Endothelial cell of umbilical vein (primary cell): ENCODE measurements at regions not wholly inside any gene's neighbourhood (a gene's known extent, or its start where the extent isn't known, plus 50 kb on each side); places are given as distances from the start of the nearest gene placed in this dataset.

Source experiments
- BruUV-seq: library from RNA; stranded (reverse); fragments of 400-500 nt; replicated peaks from 2 replicates; lab custom pipeline; 2021; lab: Mats Ljungman, UMichigan
- CTCF ChIA-PET: fragments of 300-600, 350-600 bp; sonication (Branson Sonifier 250); formaldehyde crosslinking; loops from one replicate; lab custom pipeline; 2021; ENCODE audit warnings: antibody characterized with exemption, inconsistent platforms; lab: Charles Lee
- POLR2A ChIA-PET: fragments of 300-600, 350-600 bp; sonication (Branson Sonifier 250); formaldehyde crosslinking; loops from one replicate; lab custom pipeline; 2021; ENCODE audit warnings: antibody characterized with exemption, inconsistent platforms; lab: Charles Lee
- DNase-seq: peaks from one replicate; pipeline ENCODE4 v3.0.0-alpha.2; 2011; ENCODE audit warnings: low read depth, low spot score
- FAIRE-seq: peaks from 2 replicates; lab custom pipeline; 2011; peaks lifted over from hg19 to GRCh38; lab: Jason Lieb, UNC
- H2AFZ ChIP-seq: 2 replicates; pipeline ENCODE4 v1.6.0; 2012; ENCODE audit warnings: low read depth, low read length, control low read depth, inconsistent platforms
- H3K27ac ChIP-seq: 2 replicates; pipeline ENCODE4 v1.5.1; 2011; ENCODE audit warnings: low read depth, mild to moderate bottlenecking, control low read depth, low read length, moderate library complexity; ENCODE audit not compliant: insufficient read depth
- H3K27me3 ChIP-seq, 2 experiments: 2 replicates each; pipeline versions ENCODE4 v1.6.0 to v1.6.1; 2011; ENCODE audit warnings: low read length in 2 of 2, mixed read lengths in 1 of 2; ENCODE audit not compliant: control insufficient read depth in 2 of 2, insufficient read depth in 2 of 2
- H3K36me3 ChIP-seq, 2 experiments: 2 replicates in 1 of 2; 3 replicates in 1 of 2; pipeline ENCODE4 v1.5.1; 2011; ENCODE audit warnings: low read length in 2 of 2, mild to moderate bottlenecking in 1 of 2, moderate library complexity in 1 of 2; ENCODE audit not compliant: control insufficient read depth in 2 of 2, insufficient read depth in 2 of 2; ENCODE audit errors: extremely low read depth in 1 of 2
- H3K4me1 ChIP-seq: 3 replicates; pipeline ENCODE4 v1.5.1; 2011; ENCODE audit warnings: mild to moderate bottlenecking, low read length; ENCODE audit not compliant: control insufficient read depth, insufficient read depth; ENCODE audit errors: extremely low read depth
- H3K4me2 ChIP-seq: 2 replicates; pipeline ENCODE4 v1.6.1; 2011; ENCODE audit warnings: low read length, control low read depth, mixed read lengths; ENCODE audit not compliant: insufficient read depth
- H3K4me3 ChIP-seq, 3 experiments: fragments of 200-600 bp in 1 of 3; sonication (generic), shearing (Covaris generic) in 1 of 3; replicated peaks in 1 of 3; 2 replicates each; pipeline ENCODE4 v1.5.1; 2011 to 2016; ENCODE audit warnings: control low read depth in 3 of 3, low read length in 3 of 3, mild to moderate bottlenecking in 2 of 3, inconsistent platforms in 1 of 3, low read depth in 1 of 3, moderate library complexity in 1 of 3; ENCODE audit not compliant: insufficient read depth in 1 of 3
- H3K79me2 ChIP-seq: 2 replicates; pipeline ENCODE4 v1.6.0; 2012; ENCODE audit warnings: low read length, inconsistent platforms; ENCODE audit not compliant: control insufficient read depth, insufficient read depth
- H3K9ac ChIP-seq: replicated peaks from 2 replicates; pipeline ENCODE3; 2011; ENCODE audit warnings: low read length, control low read depth; ENCODE audit not compliant: insufficient read depth; ENCODE audit errors: extremely low read depth
- H3K9me1 ChIP-seq: replicated peaks from 3 replicates; pipeline ENCODE4 v1.6.0; 2011; ENCODE audit warnings: mild to moderate bottlenecking, low read length; ENCODE audit not compliant: control insufficient read depth, insufficient read depth; ENCODE audit errors: extremely low read depth
- H3K9me3 ChIP-seq: replicated peaks from 2 replicates; pipeline ENCODE4 v1.5.1; 2012; ENCODE audit warnings: low read length, inconsistent platforms; ENCODE audit not compliant: control insufficient read depth, insufficient read depth
- H4K20me1 ChIP-seq: replicated peaks from 2 replicates; pipeline ENCODE3; 2011; ENCODE audit warnings: mild to moderate bottlenecking, low read length; ENCODE audit not compliant: control insufficient read depth, insufficient read depth; ENCODE audit errors: extremely low read depth
- CTCF ChIP-seq, 2 donors: IDR thresholded peaks; 1 replicate in 1 of 2; 2 replicates in 1 of 2; pipeline ENCODE4 v1.5.1; 2011; ENCODE audit warnings: low read length in 2 of 2, mild to moderate bottlenecking in 2 of 2, moderate library complexity in 2 of 2, control low read depth in 1 of 2, inconsistent platforms in 1 of 2, low read depth in 1 of 2; ENCODE audit not compliant: insufficient read depth in 1 of 2; ENCODE audit errors: extremely low read depth in 1 of 2
- EZH2 ChIP-seq: IDR thresholded peaks from 2 replicates; pipeline ENCODE4 v1.6.1; 2012; ENCODE audit warnings: borderline replicate concordance, low read depth, mild to moderate bottlenecking, moderate library complexity, low read length, inconsistent platforms; ENCODE audit not compliant: severe bottlenecking
- FOS ChIP-seq: IDR thresholded peaks from 2 replicates; pipeline ENCODE4 v1.6.1; 2011; ENCODE audit warnings: mild to moderate bottlenecking, low read length, moderate library complexity, borderline replicate concordance; ENCODE audit not compliant: insufficient read depth
- GATA2 ChIP-seq: IDR thresholded peaks from 2 replicates; pipeline ENCODE4 v1.7.0; 2011; ENCODE audit warnings: low read depth, mild to moderate bottlenecking, moderate library complexity, mixed read lengths, low read length; ENCODE audit not compliant: insufficient read length, insufficient read depth
- JUN ChIP-seq: IDR thresholded peaks from 2 replicates; pipeline ENCODE4 v1.6.1; 2011; ENCODE audit warnings: borderline replicate concordance, low read depth; ENCODE audit not compliant: insufficient read length, insufficient read depth
- MAX ChIP-seq: IDR thresholded peaks from 2 replicates; pipeline ENCODE4 v1.6.1; 2011; ENCODE audit not compliant: insufficient read depth, insufficient read length
- MYC ChIP-seq: IDR thresholded peaks from one replicate; pipeline ENCODE4 v1.6.1; 2011; ENCODE audit warnings: mild to moderate bottlenecking, low read depth, low read length
- POLR2A ChIP-seq: IDR thresholded peaks from 2 replicates; pipeline ENCODE4 v1.6.1; 2012; ENCODE audit warnings: low read depth, mild to moderate bottlenecking, control low read depth, low read length
- POLR2AphosphoS5 ChIP-seq: IDR thresholded peaks from 2 replicates; pipeline ENCODE4 v1.6.1; 2012; ENCODE audit warnings: low read depth, mild to moderate bottlenecking, control low read depth, low read length, moderate library complexity; ENCODE audit not compliant: insufficient read depth
- dilution Hi-C: fragments of 300-500 bp; cut with MboI; formaldehyde crosslinking; loops from one replicate; pipeline ENCODE4 v1.15.0; 2019; ENCODE audit warnings: low sequenced_read_pairs; ENCODE audit not compliant: extremely low pct_ligation_motif_present
- intact Hi-C: fragments of 100-400 bp; cut with micrococcal nuclease; formaldehyde crosslinking; loops from one replicate; pipeline ENCODE4 v1.10.0; 2022

GRCh38 chr6:100119261-100119660 lies 125.2 kb upstream of the MCHR2 start:
- ChIA-PET CTCF (no interaction called here), POLR2A (no interaction called here)
- H3K4me1 ChIP-seq: no peaks in the 10 kb centered on the region
- no peak overlapping the region for H3K4me2 ChIP-seq
- no peaks in the 10 kb centered on the region for H3K27me3 ChIP-seq
- no peak overlapping the region for H3K9ac ChIP-seq
- H3K79me2 ChIP-seq: no peaks in the 10 kb centered on the region
- intact Hi-C loops: loop anchor here (5.0 kb wide), 2 partner anchors 138 to 343 kb away; partner anchors contain the start of gene SIM1
- TF ChIP-seq FOS: no peak
- no peak for TF ChIP-seq POLR2AphosphoS5
- TF ChIP-seq MAX: no peak
- TF ChIP-seq EZH2: no peak
- no peak for TF ChIP-seq JUN
- no peak for TF ChIP-seq MYC
- no peak for TF ChIP-seq POLR2A
- TF ChIP-seq GATA2: no peak
- no peak for TF ChIP-seq CTCF (IDR thresholded peaks at IDR 0.05; ENCODE audit: extremely low read depth in 1 of 2, insufficient read depth in 1 of 2, low read depth in 1 of 2, low read length in 2 of 2)
- dilution Hi-C loops: loop anchor here (25.0 kb wide), 1 partner anchor 343 kb away; the partner anchor contains the start of gene SIM1
- no TSS peak for BruUV-seq
- no peak for DNase-seq
- H3K27ac ChIP-seq: no peak overlapping the region
- no peak overlapping the region for H2AFZ ChIP-seq
- H4K20me1 ChIP-seq: no peaks in the 10 kb centered on the region
- no peak for FAIRE-seq
- no peaks in the 10 kb centered on the region for H3K36me3 ChIP-seq
- no peaks in the 10 kb centered on the region for H3K9me3 ChIP-seq
- no peaks in the 10 kb centered on the region for H3K9me1 ChIP-seq
- no peak overlapping the region for H3K4me3 ChIP-seq
